ENCODE measurements at regions not wholly inside any gene's neighbourhood (a gene's known extent, or its start where the extent isn't known, plus 50 kb on each side); places are given as distances from the start of the nearest gene placed in this dataset.

GRCh38 chr16:22622703-22623102 is 112.0 kb downstream of the NPIPB5 start:
- Histone ChIP-seq H3K27ac (ENCODE audit: poor library complexity, severe bottlenecking) (no peak overlapping the region), H3K4me3 (ENCODE audit: severe bottlenecking) (no peak overlapping the region), H3K36me3 (ENCODE audit: low read depth) (no peaks in the 10 kb centered on the region), H3K27me3 (ENCODE audit: insufficient read depth, poor library complexity, severe bottlenecking) (no peaks in the 10 kb centered on the region), H3K4me1 (ENCODE audit: insufficient read depth, poor library complexity, severe bottlenecking) (peaks cover 13% of the 10 kb centered on the region), H3K9me3 (ENCODE audit: severe bottlenecking) (no peaks in the 10 kb centered on the region)
- no peak for TF ChIP-seq CTCF (IDR thresholded peaks at IDR 0.05; ENCODE audit: poor library complexity, severe bottlenecking)
- ATAC-seq (ENCODE audit: low read depth) = no peak
- DNase-seq (ENCODE audit: low spot score) = no peak

GRCh38 chr16:22623351-22623781 is 112.7 kb downstream of the NPIPB5 start:
- H3K4me1 ChIP-seq (ENCODE audit: insufficient read depth, poor library complexity, severe bottlenecking) = peaks cover 13% of the 10 kb centered on the region
- no peak overlapping the region for H3K4me3 ChIP-seq (ENCODE audit: severe bottlenecking)
- TF ChIP-seq CTCF (IDR thresholded peaks at IDR 0.05; ENCODE audit: poor library complexity, severe bottlenecking) = no peak
- DNase-seq (ENCODE audit: low spot score) (no peak), ATAC-seq (ENCODE audit: low read depth) (no peak; the same call in 2 of the 3 replicates)
- no peaks in the 10 kb centered on the region for H3K27me3 ChIP-seq (ENCODE audit: insufficient read depth, poor library complexity, severe bottlenecking)
- H3K9me3 ChIP-seq (ENCODE audit: severe bottlenecking) = no peaks in the 10 kb centered on the region
- H3K36me3 ChIP-seq (ENCODE audit: low read depth) = no peaks in the 10 kb centered on the region
- H3K27ac ChIP-seq (ENCODE audit: poor library complexity, severe bottlenecking) = no peak overlapping the region

DNA sequence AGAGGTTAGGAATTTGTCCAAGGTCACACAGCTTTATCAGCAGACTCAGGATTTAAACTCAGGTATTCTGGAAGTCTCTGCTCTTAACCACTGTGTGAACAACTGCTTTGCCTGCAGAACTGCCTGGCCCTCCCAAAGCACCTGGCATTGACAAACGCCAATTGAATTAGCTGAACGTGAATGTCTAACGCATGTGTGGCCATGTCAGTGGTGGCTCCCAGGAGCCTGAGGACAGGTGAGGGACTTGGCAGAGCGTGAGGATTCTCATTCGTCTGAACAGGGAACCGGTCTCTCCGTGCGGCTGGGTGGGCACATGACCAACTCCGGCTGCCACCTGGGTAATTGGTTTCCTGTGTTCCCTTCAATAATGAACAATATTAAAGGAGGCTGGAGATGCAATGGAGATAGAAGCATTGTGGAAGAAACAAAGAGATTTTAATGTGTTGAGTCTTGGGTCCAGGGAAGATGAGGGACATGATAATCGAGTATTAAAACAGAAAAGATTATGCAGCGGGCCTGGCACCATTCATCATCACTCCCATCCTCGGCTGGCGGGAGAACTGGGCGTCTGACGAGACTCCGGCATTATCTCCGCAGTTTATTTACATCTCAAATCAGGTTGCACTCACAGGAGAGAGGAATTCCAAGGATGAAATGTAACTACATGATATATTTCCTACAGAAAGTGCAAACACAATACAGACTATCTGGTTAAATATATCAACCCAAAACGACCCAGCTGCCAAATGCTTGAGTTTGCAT is 113.5 kb downstream of the NPIPB5 start:
- TF ChIP-seq CTCF (IDR thresholded peaks at IDR 0.05; ENCODE audit: poor library complexity, severe bottlenecking) = no peak
- Histone ChIP-seq H3K9me3 (ENCODE audit: severe bottlenecking) (no peaks in the 10 kb centered on the region), H3K27ac (ENCODE audit: poor library complexity, severe bottlenecking) (no peak overlapping the region), H3K36me3 (ENCODE audit: low read depth) (no peaks in the 10 kb centered on the region), H3K4me3 (ENCODE audit: severe bottlenecking) (no peak overlapping the region), H3K27me3 (ENCODE audit: insufficient read depth, poor library complexity, severe bottlenecking) (no peaks in the 10 kb centered on the region), H3K4me1 (ENCODE audit: insufficient read depth, poor library complexity, severe bottlenecking) (peaks cover 13% of the 10 kb centered on the region)
- ATAC-seq (ENCODE audit: low read depth) = no peak
- peak; percentile 66 for DNase-seq (ENCODE audit: low spot score)

DNA sequence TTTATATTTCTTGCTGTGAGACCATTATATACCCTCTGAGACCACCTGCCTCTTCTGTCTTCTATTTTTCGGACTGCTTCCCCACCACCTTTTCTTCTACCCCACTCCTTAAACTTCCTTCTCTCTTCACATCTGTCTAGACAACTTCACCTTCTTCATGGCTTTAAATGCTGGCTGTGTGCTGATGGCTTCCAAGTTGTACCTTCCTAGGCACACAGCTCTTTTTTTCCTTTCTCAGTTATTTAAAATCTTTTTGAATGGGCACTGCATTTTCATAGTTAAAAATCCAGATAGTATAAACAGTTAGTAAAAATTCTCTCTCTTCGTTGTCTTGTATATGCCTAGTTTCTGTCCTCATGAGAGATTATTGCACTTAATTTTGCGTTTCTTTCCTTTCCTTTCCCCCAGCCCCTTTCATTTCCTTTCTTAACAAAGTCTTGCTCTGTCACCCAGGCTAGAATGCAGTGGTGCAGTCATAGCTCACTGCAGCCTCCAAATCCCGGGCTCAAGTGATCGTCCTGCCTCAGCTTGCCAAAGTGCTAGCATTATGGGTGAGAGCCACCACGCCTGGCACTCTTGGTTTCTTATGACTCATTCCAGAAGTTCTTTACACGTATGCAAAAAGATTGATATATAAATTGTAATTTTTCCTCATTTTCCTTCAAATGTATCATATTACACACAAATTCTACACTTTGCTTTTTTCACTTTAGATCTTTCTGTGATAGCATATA is 114.3 kb downstream of the NPIPB5 start:
- TF ChIP-seq CTCF (IDR thresholded peaks at IDR 0.05; ENCODE audit: poor library complexity, severe bottlenecking) = no peak
- H3K9me3 ChIP-seq (ENCODE audit: severe bottlenecking) = no peaks in the 10 kb centered on the region
- peaks cover 13% of the 10 kb centered on the region for H3K4me1 ChIP-seq (ENCODE audit: insufficient read depth, poor library complexity, severe bottlenecking)
- no peak for DNase-seq (ENCODE audit: low spot score)
- H3K4me3 ChIP-seq (ENCODE audit: severe bottlenecking) = no peak overlapping the region
- H3K36me3 ChIP-seq (ENCODE audit: low read depth) = no peaks in the 10 kb centered on the region
- no peaks in the 10 kb centered on the region for H3K27me3 ChIP-seq (ENCODE audit: insufficient read depth, poor library complexity, severe bottlenecking)
- H3K27ac ChIP-seq (ENCODE audit: poor library complexity, severe bottlenecking) = peak overlapping the region; percentile 19
- ATAC-seq (ENCODE audit: low read depth) = no peak

All from RWPE2 (cell line).